HG03521 (cell line): ENCODE measurements at regions not wholly inside any gene's neighbourhood (a gene's known extent, or its start where the extent isn't known, plus 50 kb on each side); places are given as distances from the start of the nearest gene placed in this dataset.
"Not testable (repeated sequence)": the region's sequence is repeated elsewhere in the genome, so short reads cannot be mapped to it uniquely, and the experiment has no call there.

Experiments used
- ATAC-seq: cut with Tn5 transposase; IDR thresholded peaks from one replicate; pipeline ENCODE4 v1.9.1; 2021; ENCODE audit warnings: mild to moderate bottlenecking, moderate library complexity; ENCODE audit not compliant: unreplicated experiment

- no peak for ATAC-seq
Measured at GRCh38 chr7:109695419-109695818, 1125.7 kb downstream of the DNAJB9 start.

DNA sequence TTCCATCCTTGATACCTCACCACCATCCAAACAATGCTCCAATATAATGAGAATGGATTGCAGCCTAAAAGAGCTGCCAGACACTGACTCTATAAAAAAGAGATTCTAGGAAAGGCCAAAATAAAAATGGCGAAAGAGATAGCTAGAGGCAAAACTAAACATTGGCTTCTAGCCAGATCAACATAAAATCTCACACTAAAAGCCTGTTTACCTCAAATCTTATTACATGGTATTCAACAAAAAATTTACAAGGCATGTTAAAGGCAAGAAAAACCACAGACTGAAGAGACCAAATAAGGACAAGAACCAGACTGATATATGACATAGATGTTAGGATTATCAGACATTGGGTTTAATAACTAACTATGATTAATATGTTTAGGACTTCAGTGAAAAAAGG is 1127.0 kb downstream of the DNAJB9 start:
- no peak for ATAC-seq

- ATAC-seq = no peak
Measured at GRCh38 chr7:109699661-109700060, 1130.0 kb downstream of the DNAJB9 start.

GRCh38 chr7:109713366-109713765 is 1143.7 kb downstream of the DNAJB9 start:
- ATAC-seq = no peak

DNA sequence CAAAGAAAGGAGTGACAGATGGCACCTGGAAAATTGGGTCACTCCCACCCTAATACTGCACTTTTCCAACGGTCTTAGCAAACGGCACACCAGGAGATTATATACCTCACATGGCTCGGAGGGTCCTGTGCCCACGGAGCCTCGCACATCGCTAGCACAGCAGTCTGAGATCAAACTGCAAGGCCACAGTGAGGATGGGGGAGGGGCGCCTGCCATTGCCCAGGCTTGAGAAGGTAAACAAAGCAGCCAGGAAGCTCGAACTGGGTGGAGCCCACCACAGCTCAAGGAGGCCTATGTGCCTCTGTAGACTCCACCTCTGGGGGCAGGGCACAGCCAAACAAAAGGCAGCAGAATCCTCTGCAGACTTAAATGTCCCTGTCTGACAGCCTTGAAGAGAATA is 1149.7 kb downstream of the DNAJB9 start:
- not testable (repeated sequence) for ATAC-seq

- no peak for ATAC-seq
Measured at GRCh38 chr7:109734601-109735000, 1164.9 kb downstream of the DNAJB9 start.

DNA sequence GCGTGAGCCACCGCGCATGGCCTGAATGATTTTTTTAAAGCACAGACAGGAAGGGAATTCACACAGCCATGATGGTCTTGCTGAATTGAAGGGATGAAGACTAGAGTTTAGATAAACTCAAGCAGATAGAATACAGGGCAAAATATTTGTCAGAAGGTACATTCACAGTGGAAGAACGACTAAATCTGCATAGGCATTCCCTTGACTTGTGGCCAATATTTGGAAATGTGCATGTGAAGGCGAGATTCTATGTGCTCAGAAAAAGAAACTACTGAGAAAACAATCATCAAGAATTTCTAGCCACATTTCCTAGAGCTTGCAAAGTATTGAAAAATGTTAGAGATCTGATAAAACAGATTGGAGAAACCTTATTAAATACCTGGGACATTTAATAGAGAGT is 1166.2 kb downstream of the DNAJB9 start:
- ATAC-seq = no peak

DNA sequence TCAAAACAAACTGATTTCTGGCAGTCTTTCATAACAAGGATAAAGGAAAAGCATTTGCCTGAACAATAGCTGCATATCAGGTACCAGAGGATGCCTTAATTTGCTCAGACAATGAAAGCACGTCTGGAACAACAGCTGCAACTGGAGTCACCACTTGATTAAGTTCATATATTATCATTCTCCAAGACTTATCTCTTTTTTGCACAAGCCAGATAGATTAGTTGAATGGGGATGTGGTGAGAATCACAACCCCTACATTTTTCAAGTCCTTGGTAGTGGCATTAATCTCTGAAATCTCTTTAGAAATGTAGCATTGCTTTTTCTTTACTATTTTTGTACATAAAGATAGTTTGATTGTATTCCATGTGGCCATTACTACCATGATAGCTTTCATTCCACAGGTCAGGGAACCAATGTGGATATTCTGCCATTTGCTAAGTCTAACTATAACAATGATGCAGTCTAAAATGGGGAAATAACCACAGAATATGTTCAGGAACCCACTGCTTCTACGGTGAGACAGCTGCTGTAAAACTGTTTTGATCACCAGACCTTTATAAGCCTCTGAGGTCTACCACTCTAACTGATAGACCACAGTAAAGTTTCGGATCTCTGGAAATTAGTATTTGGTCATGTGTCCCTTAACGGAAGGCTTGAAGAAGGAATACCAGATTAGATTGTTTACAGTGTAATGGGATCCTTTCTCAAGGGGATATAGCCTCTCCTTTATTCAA is 1176.2 kb downstream of the DNAJB9 start:
- no peak for ATAC-seq

- ATAC-seq = no peak
Measured at GRCh38 chr7:109751241-109751640, 1181.6 kb downstream of the DNAJB9 start.

- ATAC-seq = no peak
Measured at GRCh38 chr7:109752068-109752467, 1182.4 kb downstream of the DNAJB9 start.

DNA sequence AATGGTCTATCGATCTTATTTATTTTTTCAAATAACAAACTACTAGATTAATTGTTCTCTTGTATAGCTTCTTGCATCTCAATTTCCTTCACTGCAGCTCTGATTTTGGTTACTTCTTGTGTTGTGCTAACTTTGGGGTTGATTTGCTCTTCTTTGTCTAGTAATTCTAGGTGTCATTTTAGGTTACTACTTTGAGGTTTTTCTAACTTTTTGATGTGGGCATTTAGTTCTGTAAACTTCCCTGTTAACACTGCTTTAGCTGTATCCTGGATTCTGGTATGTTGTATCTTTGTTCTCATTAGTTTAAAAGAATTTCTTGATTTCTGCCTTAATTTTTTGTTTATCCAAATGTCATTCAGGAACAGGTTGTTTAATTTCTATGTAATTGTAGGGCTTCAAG is 1188.0 kb downstream of the DNAJB9 start:
- no peak for ATAC-seq

- no peak for ATAC-seq
Measured at GRCh38 chr7:109763611-109764010, 1193.9 kb downstream of the DNAJB9 start.

DNA sequence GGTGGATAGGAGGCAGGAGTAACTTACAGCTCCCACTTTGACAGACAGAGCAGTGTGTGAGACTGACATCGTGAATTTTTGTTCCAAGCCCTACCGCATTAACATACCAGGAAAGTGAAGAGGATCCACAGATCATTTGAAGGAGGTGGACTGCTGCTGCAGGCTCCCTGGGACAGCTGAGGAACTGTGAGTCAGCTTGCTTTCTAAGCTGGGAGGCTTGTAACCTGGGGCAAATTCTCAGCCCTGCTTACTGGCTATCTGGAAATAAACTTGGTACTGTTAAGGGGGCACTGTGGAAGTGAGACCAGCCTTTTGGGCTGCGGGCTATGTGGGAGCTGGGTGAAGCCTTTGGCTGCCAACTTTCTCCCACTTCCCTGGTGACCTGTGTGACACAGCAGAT is 1202.5 kb downstream of the DNAJB9 start:
- ATAC-seq = no peak

DNA sequence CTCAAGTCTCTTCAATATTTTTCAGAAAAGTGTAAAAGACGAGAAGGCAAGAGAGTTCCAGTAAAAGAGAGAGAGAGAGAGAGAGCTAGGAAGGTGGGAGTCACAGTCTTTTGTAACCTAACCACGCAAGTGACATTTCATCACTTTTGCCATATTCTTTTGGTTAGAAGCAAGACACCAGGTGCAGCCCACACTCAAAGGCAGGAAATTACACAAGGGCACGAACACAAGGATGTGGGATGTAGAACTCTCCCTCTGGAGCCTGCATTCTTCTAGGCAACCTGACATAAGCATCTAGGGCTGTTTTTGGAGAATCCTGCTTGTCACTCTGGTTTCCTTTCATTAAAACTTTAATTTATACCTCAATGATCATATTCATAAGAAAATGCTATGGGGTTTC is 1213.1 kb downstream of the DNAJB9 start:
- ATAC-seq = no peak

GRCh38 chr7:109806548-109806947 is 1236.9 kb downstream of the DNAJB9 start:
- ATAC-seq = no peak

GRCh38 chr7:109821156-109821555 is 1251.5 kb downstream of the DNAJB9 start:
- no peak for ATAC-seq

DNA sequence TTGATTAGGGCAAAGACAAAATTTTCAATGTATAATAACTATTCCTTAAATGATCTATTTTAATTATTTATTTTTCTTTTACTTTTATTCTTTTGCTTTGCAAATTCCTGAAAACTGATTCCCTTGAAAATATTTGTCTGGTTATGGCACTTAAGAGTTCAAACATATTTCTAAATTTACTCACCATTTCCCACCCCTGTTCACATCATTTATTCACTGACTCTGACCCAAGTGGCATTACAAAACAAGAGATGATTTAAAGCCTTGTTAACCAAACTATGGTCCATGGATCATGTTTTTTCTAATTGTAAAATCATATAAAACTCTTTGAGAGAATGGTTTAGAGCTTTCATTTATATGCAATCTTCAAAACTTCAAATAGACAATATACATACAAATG is 1256.1 kb upstream of the LRRN3 start:
- no peak for ATAC-seq

DNA sequence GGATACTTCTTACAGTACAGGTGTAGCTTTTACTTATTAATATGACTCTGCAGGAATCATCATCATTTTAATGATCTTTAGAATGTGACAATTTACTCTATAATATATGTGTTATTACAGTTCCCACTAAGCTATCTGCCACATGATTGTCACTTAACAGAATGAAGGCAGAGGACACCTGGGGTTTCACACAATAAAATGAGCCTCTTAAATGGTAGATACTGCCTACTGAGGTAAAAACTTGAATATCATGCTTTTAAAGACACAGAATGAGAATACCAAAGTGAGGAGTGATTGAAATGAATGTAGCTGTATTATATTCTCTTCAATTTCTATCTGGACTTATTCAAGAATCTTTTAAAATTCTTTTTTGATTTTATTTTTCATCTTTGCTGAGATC is 1255.3 kb upstream of the LRRN3 start:
- no peak for ATAC-seq

- no peak for ATAC-seq
Measured at GRCh38 chr7:109836016-109836415, 1254.9 kb upstream of the LRRN3 start.

- ATAC-seq = no peak
Measured at GRCh38 chr7:109842386-109842785, 1248.5 kb upstream of the LRRN3 start.

DNA sequence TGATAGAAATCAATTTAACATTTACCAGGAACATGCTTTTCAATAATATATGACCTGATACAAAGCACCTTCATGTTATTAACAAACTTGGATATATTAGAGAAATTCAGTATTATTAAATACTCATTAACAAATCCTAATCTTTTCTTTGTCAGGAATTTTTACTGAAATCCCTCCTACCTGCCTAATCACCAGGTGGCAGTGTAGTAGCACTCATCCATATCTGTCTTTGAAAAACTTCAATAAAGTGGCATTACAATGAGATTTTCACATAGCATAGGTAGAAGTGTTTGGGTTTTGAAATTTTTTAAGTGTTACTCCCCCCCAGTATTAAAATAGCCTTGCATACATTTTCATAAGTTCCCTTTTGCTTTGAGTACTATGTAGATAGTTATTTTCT is 1246.6 kb upstream of the LRRN3 start:
- ATAC-seq = no peak

DNA sequence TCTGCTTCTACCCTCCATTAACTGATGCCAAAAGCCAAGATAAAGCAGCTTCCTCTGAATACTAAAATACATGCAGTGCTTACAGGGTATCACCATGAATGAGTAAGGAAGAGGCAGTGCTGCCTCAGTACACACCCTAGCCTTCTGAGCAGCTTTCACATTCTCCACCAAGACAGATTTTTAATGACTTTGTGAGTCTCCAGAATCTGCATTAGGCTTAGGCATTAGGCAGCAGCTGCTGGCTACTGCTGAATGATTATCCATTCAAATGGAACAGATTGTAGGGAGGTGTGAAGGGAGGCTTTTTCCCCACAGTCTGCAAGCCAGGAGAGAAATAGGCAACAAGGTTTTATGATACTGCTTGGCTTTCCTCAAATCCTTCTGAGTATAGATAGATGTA is 1226.7 kb upstream of the LRRN3 start:
- no peak for ATAC-seq

DNA sequence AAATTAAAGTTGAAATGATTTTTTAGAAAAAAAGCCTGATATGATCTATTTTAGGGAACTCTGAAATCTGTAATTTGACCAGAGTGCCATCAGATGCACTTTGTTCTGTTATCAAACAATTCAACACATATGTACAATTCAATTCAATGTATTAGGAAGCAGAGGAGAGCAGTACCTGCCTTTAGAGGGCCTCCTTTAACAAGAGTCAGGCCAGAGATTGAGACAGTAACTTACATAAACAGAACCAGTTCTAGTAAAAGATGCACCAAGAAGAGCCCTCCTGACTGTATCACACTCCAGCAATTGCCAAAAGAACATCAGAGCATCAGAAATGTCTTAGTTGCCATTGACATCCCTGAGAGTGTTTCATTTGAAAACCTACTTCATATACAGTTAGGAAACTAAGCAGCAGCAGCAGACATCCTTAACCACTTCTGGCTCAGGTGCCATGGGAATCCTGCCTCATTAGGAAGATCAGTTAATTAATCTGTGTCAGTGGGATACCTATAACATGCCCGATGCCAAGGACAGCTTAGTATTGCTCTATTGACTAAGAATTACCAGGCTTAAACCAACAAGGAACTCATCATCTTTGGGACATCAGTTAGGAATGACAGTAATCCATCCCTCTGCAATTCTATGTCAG is 1222.6 kb upstream of the LRRN3 start:
- ATAC-seq = no peak
